Epithelial cell of proximal tubule (primary cell): ENCODE measurements at regions not wholly inside any gene's neighbourhood (a gene's known extent, or its start where the extent isn't known, plus 50 kb on each side); places are given as distances from the start of the nearest gene placed in this dataset.

Experiments
- DNase-seq: peaks from one replicate; pipeline ENCODE4 v3.0.0-alpha.2; 2011; ENCODE audit warnings: low read depth
- H3K4me3 ChIP-seq: 2 replicates; pipeline ENCODE4 v1.5.1; 2011; ENCODE audit warnings: low read depth, mild to moderate bottlenecking, low read length
- CTCF ChIP-seq: conservative IDR thresholded peaks from 2 replicates; pipeline ENCODE4 v1.5.1; 2012; ENCODE audit warnings: low read depth, mild to moderate bottlenecking, low read length

GRCh38 chrY:12537226-12537854, 163.7 kb upstream of the USP9Y start:
- DNase-seq: no peak
- no peak overlapping the region for H3K4me3 ChIP-seq
- TF ChIP-seq CTCF: no peak

- no peak for TF ChIP-seq CTCF
- no peak for DNase-seq
- no peak overlapping the region for H3K4me3 ChIP-seq
Measured at GRCh38 chrY:12546746-12547420, 154.1 kb upstream of the USP9Y start.

- TF ChIP-seq CTCF: no peak
- no peak overlapping the region for H3K4me3 ChIP-seq
- DNase-seq: peak; percentile 41
Measured at GRCh38 chrY:12552471-12553283, 148.4 kb upstream of the USP9Y start.

GRCh38 chrY:12553909-12554308, 147.1 kb upstream of the USP9Y start:
- no peak overlapping the region for H3K4me3 ChIP-seq
- no peak for DNase-seq
- TF ChIP-seq CTCF: no peak

GRCh38 chrY:12555005-12555404, 146.0 kb upstream of the USP9Y start:
- peak; percentile 10 for DNase-seq
- TF ChIP-seq CTCF: no peak
- no peak overlapping the region for H3K4me3 ChIP-seq

- no peak for DNase-seq
- no peak overlapping the region for H3K4me3 ChIP-seq
- no peak for TF ChIP-seq CTCF
Measured at GRCh38 chrY:12559007-12559406, 142.0 kb upstream of the USP9Y start.
